Adrenal gland (tissue), 9 donors: ENCODE measurements at regions not wholly inside any gene's neighbourhood (a gene's known extent, or its start where the extent isn't known, plus 50 kb on each side); places are given as distances from the start of the nearest gene placed in this dataset.

Source experiments
- DNase-seq, 7 donors: peaks; one replicate each; pipeline ENCODE4 v3.0.0-alpha.2; 2019 to 2020
- H3K27ac ChIP-seq, 5 donors: fragments of 200-600 bp; sonication (generic) in 4 of 5; 1 replicate in 3 of 5; 2 replicates in 2 of 5; pipeline versions ENCODE4 v1.5.1 to v1.8.0; 2016 to 2020; ENCODE audit warnings: mild to moderate bottlenecking in 1 of 5
- H3K27me3 ChIP-seq: fragments of 200-600 bp; 2 replicates; pipeline ENCODE4 v1.8.0; 2021
- H3K36me3 ChIP-seq, 2 donors: fragments of 200-600 bp; replicated peaks in 1 of 2; 1 replicate in 1 of 2; 2 replicates in 1 of 2; pipeline versions ENCODE4 v1.5.1 to v1.8.0; 2018 to 2022
- H3K4me1 ChIP-seq, 2 donors: fragments of 200-600 bp; replicated peaks in 1 of 2; 1 replicate in 1 of 2; 2 replicates in 1 of 2; pipeline versions ENCODE4 v1.5.1 to v1.8.0; 2018 to 2021
- H3K4me3 ChIP-seq, 4 donors: fragments of 200-600 bp; sonication (generic) in 3 of 4; one replicate each; pipeline ENCODE4 v1.5.1; 2016 to 2018
- H3K9me3 ChIP-seq, 3 donors: fragments of 200-600 bp; sonication (generic) in 1 of 3; replicated peaks in 1 of 3; 1 replicate in 2 of 3; 2 replicates in 1 of 3; pipeline versions ENCODE4 v1.5.1 to v1.8.0; 2016 to 2021
- CTCF ChIP-seq, 6 experiments: fragments of 450-650 bp in 4 of 6; fragments of 200-600 bp in 2 of 6; sonication (generic) in 1 of 6; IDR thresholded peaks; 1 replicate in 5 of 6; 2 replicates in 1 of 6; pipeline versions ENCODE4 v1.5.1 to v1.8.0; 2016 to 2021; ENCODE audit warnings: antibody characterized with exemption in 6 of 6, mild to moderate bottlenecking in 2 of 6, moderate library complexity in 1 of 6
- POLR2A ChIP-seq, 2 donors: fragments of 450-650 bp; IDR thresholded peaks; one replicate each; pipeline ENCODE4 v1.6.1; 2017; ENCODE audit warnings: antibody characterized with exemption in 2 of 2, mild to moderate bottlenecking in 2 of 2, moderate library complexity in 1 of 2
- WGBS, 4 donors: extraction: QIAGEN DNeasy Blood & Tissue Kit in 2 of 4; methylation state at CpG; one replicate each; pipeline versions ENCODE4 v1.1.5 to v1.1.7; 2013 to 2017; 5-methylcytosine and 5-hydroxymethylcytosine counted together
- intact Hi-C, 2 donors: fragments of 100-400 bp; cut with DNase I; formaldehyde crosslinking; loops; one replicate each; pipeline versions ENCODE4 v1.14.1 to v1.15.0; 2022 to 2023
- donor health status: healthy with polysubstance abuse.
- donor health status: Bipolar disorder and iron deficiency.
- donor health status: DM: yes; HTN: yes; CAD: no.
- donor health status: DM: no; HTN: no; CAD: no.
- donor health status: DM: no; HTN: no; CAD: no.

- 26 to 37% (median 32%) methylated on average over 1 of the region's 1 CpG for WGBS, 4 donors
- H3K4me3 ChIP-seq, result no peak overlapping the region
- no peak for DNase-seq
- H3K9me3 ChIP-seq, result no peaks in the 10 kb centered on the region
- H3K36me3 ChIP-seq, result no peaks in the 10 kb centered on the region
- TF ChIP-seq POLR2A (IDR thresholded peaks at IDR 0.05), result no peak
- no peak for TF ChIP-seq CTCF (IDR thresholded peaks at IDR 0.05)
- H3K4me1 ChIP-seq, result no peaks in the 10 kb centered on the region
- no peak overlapping the region for H3K27ac ChIP-seq
- no peaks in the 10 kb centered on the region for H3K27me3 ChIP-seq
- intact Hi-C loops, result no loop called here
Observed at GRCh38 chr10:55867848-55868247, 493.2 kb downstream of the ZWINT start.

GRCh38 chr10:55858730-55859129 is 502.3 kb downstream of the ZWINT start:
- 59 to 76% (median 65%) methylated on average over 1 of the region's 1 CpG for WGBS, 4 donors

GRCh38 chr10:55852900-55853299 is 508.2 kb downstream of the ZWINT start:
- 32 to 36% (median 32%) methylated on average over 3 of the region's 3 CpGs for WGBS, 4 donors
- intact Hi-C loops, result no loop called here

More at GRCh38 chr10:55858730-55859129, 502.3 kb downstream of the ZWINT start:
- intact Hi-C loops, result no loop called here
- H3K9me3 ChIP-seq, result peaks cover 0 to 4% (median 0%) of the 10 kb centered on the region in 3 donors
- no peaks in the 10 kb centered on the region for H3K4me1 ChIP-seq
- no peak overlapping the region for H3K27ac ChIP-seq
- DNase-seq, result no peak
- H3K27me3 ChIP-seq, result no peaks in the 10 kb centered on the region
- no peak overlapping the region for H3K4me3 ChIP-seq
- TF ChIP-seq CTCF (IDR thresholded peaks at IDR 0.05) (no peak), POLR2A (IDR thresholded peaks at IDR 0.05) (no peak)
- no peaks in the 10 kb centered on the region for H3K36me3 ChIP-seq

GRCh38 chr10:55837273-55837672 is 523.8 kb downstream of the ZWINT start:
- TF ChIP-seq POLR2A (IDR thresholded peaks at IDR 0.05) (no peak), CTCF (IDR thresholded peaks at IDR 0.05) (no peak)
- 73 to 89% (median 81%) methylated on average over 2 of the region's 2 CpGs for WGBS, 4 donors
- Histone ChIP-seq H3K4me1 (no peaks in the 10 kb centered on the region), H3K27ac (no peak overlapping the region), H3K9me3 (no peaks in the 10 kb centered on the region), H3K27me3 (no peaks in the 10 kb centered on the region), H3K36me3 (no peaks in the 10 kb centered on the region), H3K4me3 (no peak overlapping the region)
- no peak for DNase-seq
- intact Hi-C loops, result no loop called here

More at GRCh38 chr10:55852900-55853299, 508.2 kb downstream of the ZWINT start:
- no peaks in the 10 kb centered on the region for H3K4me1 ChIP-seq
- no peaks in the 10 kb centered on the region for H3K27me3 ChIP-seq
- no peak overlapping the region for H3K4me3 ChIP-seq
- TF ChIP-seq POLR2A (IDR thresholded peaks at IDR 0.05) (no peak), CTCF (IDR thresholded peaks at IDR 0.05) (no peak)
- H3K27ac ChIP-seq, result no peak overlapping the region
- no peaks in the 10 kb centered on the region for H3K9me3 ChIP-seq
- no peaks in the 10 kb centered on the region for H3K36me3 ChIP-seq
- no peak for DNase-seq
